ENCODE measurements at regions not wholly inside any gene's neighbourhood (a gene's known extent, or its start where the extent isn't known, plus 50 kb on each side); places are given as distances from the start of the nearest gene placed in this dataset.

DNA sequence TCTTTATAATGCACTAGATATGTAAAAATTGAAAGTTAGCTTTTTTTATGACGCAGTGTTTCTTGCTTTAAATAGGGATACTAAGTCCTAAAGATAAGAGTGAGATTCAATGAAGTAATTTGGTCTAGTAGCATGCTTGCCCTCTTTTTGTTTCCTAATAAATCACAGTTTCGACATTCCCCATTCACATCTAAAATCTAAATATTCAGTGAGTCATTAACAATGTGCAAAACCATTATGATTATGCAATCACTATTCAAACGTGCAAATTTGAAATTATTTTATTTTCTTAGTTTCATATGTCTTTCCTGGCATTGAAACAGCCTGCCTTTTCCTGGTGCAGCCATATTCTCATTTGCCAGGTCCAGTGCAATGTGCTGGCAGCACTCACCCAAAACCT is 1350.5 kb upstream of the PABPC4L start:
- TF ChIP-seq FOXK2 (IDR thresholded peaks at IDR 0.05) (no peak), FOXM1 (IDR thresholded peaks at IDR 0.05; ENCODE audit: borderline replicate concordance) (no peak), TARDBP (IDR thresholded peaks at IDR 0.05) (no peak)
